GM13976 (cell line): ENCODE measurements at regions not wholly inside any gene's neighbourhood (a gene's known extent, or its start where the extent isn't known, plus 50 kb on each side); places are given as distances from the start of the nearest gene placed in this dataset.

Experiments used
- DNase-seq: peaks from one replicate; pipeline ENCODE4 v3.0.0; 2012; ENCODE audit warnings: low spot score
- in situ Hi-C: fragments of 300-500 bp; cut with MboI; formaldehyde crosslinking; loops from one replicate; pipeline ENCODE4 v1.12.0; 2022; ENCODE audit warnings: low sequenced_read_pairs, mixed read lengths, inconsistent platforms; ENCODE audit not compliant: unreplicated experiment
- TF ChIP-seq, protein P1 (sequence below): IDR thresholded peaks from 2 replicates; pipeline ENCODE4 v1.5.1; 2012; ENCODE audit warnings: borderline replicate concordance, mild to moderate bottlenecking; ENCODE audit not compliant: insufficient read depth; ENCODE audit errors: extremely low read depth, missing control alignments, control extremely low read depth

DNA sequence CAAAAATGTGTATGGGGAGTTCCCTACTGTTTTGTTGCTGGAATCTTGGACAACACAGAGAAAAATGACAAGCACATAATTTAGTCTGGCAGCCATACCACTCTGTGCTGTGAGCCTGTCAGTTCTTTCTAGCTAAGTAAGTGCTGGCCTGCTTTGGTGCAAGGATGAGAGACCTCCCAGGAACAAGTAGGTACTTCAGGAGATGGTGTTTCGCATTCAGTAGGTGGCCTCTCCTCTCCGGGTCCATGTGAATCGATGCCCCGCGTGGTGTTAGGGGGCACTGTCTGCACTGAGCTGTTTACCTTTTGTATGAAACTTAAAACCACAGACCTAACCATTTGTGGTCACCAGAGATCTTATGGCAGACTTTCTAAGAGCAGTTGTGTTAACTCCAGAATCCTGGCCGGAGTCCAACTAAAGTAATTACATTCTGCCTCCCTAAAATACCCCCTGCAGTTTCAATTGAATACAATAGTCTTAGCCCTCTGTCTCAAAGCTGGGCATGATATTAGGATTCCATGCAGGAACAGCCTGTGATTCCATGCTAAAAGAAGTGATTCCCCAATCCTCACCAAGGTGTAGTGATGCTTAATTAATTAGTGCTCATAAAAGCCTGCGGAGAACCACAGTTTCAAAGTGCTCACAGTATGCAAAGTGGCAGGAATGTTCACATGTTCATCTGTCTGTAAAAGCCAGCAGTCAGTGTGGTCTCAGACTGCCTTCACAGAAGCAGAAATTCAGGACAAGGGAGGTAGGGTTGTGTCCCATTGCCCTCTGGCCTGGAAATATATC is 64.2 kb downstream of the LLPH start:
- DNase-seq, result no peak
- TF ChIP-seq, protein P1, sequence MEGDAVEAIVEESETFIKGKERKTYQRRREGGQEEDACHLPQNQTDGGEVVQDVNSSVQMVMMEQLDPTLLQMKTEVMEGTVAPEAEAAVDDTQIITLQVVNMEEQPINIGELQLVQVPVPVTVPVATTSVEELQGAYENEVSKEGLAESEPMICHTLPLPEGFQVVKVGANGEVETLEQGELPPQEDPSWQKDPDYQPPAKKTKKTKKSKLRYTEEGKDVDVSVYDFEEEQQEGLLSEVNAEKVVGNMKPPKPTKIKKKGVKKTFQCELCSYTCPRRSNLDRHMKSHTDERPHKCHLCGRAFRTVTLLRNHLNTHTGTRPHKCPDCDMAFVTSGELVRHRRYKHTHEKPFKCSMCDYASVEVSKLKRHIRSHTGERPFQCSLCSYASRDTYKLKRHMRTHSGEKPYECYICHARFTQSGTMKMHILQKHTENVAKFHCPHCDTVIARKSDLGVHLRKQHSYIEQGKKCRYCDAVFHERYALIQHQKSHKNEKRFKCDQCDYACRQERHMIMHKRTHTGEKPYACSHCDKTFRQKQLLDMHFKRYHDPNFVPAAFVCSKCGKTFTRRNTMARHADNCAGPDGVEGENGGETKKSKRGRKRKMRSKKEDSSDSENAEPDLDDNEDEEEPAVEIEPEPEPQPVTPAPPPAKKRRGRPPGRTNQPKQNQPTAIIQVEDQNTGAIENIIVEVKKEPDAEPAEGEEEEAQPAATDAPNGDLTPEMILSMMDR, result peak; percentile 12
- in situ Hi-C loops, result no loop called here

DNA sequence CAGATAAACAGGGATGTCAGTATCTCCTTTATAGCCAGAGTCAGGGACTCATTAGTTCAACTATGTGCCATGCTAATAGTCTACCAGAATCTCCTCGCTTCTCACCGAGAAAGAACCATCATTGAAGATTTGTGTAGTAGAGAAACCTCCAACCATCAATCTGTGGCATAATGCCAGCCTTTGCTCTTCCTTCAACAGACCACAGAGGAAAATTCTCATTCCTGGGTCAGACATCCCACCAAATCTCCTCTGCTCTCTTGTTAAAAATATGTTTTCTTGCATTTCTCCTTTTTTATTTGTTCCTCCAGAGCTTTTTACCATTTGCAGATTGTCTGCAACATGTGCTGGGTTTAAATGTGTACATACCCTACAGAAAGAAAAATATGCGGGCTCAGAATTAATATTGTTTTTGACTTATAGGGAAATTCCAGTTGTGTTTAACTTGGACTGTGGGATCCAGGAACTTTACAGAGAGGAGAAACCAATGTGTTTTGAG is 64.9 kb downstream of the LLPH start:
- no peak for DNase-seq
- TF ChIP-seq, protein P1, result no peak
- in situ Hi-C loops, result no loop called here

DNA sequence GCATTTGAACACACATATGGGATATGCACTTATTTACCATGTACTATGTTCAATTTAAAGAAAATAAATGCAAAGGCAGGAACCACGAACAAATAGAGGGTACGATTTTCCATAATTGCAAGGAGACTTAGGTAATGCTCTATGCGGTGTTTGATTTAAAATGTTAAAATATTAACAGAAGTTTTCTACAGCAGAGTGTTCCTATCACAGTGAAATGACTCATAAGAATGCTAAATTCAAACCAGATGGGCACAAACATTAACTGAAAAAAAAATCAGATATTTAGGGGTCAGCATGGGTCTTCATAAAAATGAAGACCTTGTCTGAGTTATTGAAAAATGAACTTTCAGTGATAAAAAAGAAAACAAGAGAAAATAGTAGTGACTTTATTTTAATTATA is 65.4 kb downstream of the LLPH start:
- in situ Hi-C loops, result no loop called here
- TF ChIP-seq, protein P1, result no peak
- DNase-seq, result no peak

DNA sequence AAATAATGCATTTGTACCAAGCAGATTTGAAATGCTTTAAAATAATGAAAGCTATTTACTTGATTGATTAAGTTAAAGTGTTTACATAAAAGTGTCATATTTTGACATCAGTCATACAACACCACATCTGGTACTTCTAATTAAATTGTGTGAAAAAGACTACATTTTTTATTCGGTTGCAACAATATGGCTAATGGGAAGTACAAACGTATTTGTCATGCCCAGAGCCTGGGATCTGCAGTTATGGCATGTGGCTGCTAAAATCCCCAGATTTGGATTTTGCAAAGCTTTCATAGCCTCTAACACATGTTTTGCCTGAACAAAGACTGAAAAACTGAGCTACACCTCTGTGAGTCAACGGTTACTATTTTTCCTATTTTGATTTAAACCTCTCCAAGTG is 66.6 kb downstream of the LLPH start:
- in situ Hi-C loops, result no loop called here
- TF ChIP-seq, protein P1, result no peak
- no peak for DNase-seq

DNA sequence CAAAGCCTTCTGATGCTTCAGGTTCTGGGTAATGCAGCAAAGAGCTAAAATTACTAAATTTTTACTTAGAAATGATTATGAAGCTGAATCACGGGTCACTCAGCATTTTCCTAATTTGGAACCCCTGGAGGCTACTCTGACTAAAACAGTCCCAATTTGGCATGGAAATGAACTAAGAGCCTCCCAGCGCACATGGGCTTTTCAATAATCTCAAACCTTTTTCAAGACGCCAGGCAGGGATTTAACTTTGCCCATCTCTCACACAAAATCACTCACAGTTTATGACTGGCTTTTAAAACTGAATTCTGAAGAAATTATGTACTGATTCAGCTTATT is 68.3 kb downstream of the LLPH start:
- in situ Hi-C loops, result no loop called here

DNA sequence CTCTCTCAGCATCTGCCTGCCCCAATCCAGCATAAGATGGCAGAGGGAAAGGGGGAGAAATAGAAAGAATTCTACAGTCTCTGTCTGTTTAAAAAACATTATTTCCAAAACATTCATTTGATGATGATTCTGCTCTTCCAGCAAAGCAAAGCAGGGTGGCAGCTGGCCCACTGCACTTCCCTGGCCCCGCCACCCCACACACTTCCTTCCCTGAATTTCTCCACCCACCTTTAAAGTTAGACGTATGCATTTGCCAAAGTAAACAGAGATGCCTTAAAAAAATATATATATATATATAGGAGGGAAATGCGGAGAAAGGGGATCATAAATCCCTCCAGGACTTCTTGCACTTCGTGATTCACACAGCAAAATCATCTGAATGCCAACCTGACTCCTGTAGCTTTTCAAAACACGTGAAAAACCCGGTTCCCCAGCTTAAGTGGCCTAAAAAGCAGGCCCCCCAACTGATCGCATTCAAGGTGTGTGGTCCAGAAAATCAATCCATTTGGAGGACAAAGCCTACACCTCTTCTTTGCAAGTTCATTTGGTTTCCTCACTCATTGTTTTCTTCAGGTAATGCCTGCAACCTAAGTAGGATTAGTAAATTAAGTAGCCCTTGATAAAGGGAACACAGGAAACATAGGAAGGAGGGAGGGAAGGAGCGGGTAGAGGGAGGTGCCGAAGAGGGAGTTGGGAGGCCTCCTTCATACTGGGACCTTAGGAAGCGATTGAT is 68.8 kb downstream of the LLPH start:
- in situ Hi-C loops, result no loop called here
- TF ChIP-seq, protein P1, result no peak
- no peak for DNase-seq

More for the DNA sequence above, 68.3 kb downstream of the LLPH start:
- TF ChIP-seq, protein P1, result no peak
- DNase-seq, result no peak

DNA sequence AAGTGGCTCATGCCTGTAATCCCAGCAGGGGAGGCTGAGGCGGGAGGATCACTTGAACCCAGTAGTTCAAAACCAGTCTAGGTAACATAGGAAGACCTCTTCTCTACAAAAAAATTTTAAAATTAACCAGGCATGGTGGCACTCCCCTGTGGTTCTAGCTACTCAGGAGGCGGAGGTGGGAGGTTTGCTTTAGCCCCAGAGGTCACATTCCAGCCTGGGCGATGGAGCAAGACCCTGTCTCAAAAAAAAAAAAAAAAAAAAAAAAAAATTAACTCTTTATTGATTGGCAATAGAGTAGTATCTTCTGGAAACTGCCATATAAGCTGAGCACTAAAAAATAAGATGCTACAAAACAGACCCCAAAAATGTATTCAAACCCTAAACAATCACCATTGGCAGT is 69.5 kb downstream of the LLPH start:
- in situ Hi-C loops, result no loop called here
- TF ChIP-seq, protein P1, result no peak
- no peak for DNase-seq
